ENCODE measurements at regions not wholly inside any gene's neighbourhood (a gene's known extent, or its start where the extent isn't known, plus 50 kb on each side); places are given as distances from the start of the nearest gene placed in this dataset.
"Not testable (repeated sequence)": the region's sequence is repeated elsewhere in the genome, so short reads cannot be mapped to it uniquely, and the experiment has no call there.

DNA sequence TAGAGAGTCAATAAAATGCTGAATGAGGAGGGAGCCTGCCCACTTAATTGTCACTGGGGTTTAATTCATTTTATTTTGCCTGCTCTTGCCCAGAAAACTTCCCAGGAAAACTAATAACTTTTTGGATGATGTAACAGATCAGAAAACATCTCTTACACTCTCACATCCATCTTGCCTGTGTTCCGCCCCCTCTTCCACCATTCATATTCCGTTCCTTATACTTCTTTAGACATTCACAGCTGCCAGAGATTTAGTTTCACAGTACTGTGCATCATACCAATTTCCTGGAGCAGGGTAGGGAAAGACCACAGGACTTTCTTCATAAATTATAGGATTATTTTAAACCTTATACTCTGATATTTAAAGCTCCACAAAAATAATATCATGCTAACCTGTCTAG lies 776.1 kb upstream of the SOX11 start:
- no peak for DNase-seq (ENCODE audit: low read depth)

DNA sequence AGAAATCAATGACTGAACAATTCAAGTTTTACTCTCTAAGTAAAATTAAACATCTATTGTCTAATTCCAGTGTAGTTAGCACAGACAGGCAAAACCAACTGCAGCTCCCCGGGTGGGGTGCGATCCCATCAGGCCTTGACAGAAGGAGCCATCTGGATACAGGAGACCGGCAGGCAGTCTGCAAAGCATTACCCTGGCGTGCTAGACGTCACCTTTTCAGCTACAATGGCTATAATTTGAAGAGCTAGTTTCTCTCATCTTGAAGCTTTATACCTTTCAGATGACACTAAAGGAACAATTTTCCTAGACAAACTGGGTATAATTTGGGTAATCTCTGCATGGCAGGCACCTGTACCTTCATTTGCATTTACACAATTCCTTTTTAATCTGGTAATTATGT lies 761.5 kb upstream of the SOX11 start:
- no peak for DNase-seq (ENCODE audit: low read depth)

DNA sequence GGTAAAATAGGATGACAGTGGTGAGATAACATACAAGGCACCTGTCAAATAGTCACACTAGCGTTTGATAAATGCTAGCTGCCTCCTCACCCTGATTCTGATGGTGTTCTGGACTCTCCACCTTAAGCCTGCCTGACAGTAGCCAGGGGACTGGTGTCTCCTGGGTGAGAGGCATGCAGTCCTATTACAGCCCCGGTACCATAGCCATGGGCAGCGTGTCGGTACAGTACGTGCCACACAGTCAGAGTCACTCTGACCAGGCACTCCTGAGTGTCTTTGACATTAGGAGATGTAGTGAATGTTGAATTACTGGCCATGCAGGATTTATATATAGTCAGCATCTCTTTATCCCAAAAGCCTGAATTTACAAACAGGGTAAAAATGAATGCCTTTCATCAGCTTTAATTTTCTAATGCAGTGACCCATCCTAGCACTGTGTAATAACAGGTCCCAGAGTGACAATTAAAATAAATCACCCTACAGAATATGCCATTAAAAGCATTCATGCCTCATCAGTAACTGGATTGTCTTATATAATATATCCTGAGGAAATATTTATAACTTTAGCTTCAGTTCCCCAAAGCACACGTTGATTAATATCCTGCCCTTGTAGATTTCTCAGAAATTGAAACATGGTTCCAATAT lies 760.3 kb upstream of the SOX11 start:
- no peak for DNase-seq (ENCODE audit: low read depth)

DNA sequence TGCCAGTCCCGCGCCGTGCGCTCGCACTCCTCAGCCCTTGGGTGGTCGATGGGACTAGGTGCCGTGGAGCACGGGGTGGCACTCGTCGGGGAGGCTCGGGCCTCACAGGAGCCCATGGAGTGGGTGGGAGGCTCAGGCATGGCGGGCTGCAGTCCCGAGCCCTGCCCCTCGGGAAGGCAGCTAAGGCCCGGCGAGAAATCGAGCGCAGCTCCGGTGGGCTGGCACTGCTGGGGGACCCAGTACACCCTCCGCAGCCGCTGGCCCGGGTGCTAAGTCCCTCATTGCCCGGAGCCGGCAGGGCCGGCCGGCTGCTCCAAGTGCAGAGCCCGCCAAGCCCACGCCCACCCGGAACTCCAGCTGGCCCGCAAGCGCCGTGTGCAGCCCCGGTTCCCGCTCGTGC lies 756.9 kb upstream of the SOX11 start:
- DNase-seq (ENCODE audit: low read depth): not testable (repeated sequence)

DNA sequence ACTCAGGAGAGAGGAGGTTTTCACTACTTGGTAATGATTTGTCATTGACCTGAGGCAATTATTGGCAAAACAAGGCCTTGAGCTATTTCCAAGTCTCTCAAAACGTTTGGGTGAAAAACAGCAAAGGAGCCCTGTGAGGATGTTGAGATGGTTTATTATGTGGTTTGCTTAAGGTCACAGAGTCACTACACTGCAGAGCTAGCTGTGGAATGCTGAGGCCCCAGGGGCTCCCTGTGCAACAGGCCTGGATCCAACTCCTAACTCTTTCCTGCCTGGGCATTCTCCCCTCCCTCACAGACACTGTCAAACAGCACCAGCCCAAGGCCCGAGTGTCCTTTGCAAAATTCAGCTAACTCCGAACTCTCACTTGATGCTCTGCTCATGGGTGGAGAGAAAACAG lies 754.6 kb upstream of the SOX11 start:
- DNase-seq (ENCODE audit: low read depth): no peak

DNA sequence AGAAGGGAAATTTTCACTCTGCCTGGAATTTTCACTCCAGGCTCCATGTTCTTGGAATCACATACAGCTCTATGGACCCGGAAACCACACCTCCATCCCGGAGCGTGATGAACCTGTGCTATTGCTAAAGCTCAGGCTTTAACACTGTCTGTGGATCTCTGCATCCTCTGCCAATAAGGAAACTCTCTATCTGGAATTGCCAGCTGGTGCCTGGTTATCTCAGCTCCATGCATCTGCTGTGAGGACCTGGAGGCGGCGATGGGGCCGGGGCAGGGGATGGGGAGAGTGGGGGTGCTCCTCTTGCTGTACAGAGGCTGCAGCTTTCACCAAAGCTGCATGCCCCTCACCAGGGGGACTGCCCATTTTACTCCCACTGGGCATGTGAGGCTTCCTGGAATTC lies 754.0 kb upstream of the SOX11 start:
- no peak for DNase-seq (ENCODE audit: low read depth)

DNA sequence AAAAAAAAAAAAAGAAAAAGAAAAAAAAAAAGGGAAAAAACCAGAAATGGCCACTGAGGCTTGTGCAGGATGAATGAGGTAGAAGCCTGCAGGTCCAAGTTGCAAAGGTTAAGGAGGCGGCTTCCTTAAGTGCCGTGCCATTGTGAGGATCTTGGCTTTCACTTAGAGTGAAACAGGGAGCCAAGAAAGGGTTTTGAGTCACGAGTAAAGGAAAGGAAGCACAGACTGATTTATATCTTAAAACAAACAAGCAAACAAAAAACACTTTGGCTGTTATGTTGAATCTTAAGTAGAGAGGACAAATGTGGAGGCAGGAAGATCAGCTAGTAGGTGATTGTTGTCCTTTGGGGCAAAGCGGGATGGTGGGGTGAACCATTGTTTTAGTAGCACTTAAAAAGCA lies 749.7 kb upstream of the SOX11 start:
- DNase-seq (ENCODE audit: low read depth): no peak

DNA sequence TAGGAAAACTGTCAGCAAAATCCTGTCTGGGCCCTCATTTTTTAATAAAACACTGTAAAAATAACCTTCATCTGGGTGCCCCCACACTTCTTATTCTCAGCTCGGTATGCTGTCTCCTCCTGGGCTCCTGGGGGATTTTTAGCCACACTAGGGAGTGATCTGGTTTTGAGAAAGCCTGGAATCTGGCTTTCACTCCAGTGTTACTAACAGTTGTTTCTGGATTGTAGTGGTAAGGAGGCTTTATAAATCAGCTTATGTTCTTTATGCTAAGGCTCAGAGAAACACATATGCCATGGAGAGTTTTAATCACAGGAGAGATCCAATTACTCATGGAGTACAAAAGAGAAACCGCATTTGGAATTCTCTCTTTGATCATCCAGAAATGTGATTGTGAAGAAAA lies 744.3 kb upstream of the SOX11 start:
- DNase-seq (ENCODE audit: low read depth): no peak

DNA sequence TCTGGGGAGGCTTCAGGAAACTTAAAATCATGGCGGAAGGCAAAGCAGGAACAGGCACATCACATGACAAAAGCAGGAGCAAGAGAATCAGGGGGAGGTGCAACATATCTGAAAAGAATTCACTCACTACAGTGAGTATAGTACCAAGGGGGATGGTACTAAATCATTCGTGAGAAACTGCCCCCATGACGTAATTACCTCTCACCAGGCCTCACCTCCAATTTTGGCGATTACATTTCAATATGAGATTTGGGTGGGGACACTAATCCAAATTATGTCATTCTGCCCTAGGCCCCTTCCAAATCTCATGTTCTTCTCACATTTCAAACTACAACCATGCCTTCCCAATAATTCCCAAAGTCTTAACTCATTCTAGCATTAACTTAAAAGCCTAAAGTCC lies 740.8 kb upstream of the SOX11 start:
- DNase-seq (ENCODE audit: low read depth): no peak

DNA sequence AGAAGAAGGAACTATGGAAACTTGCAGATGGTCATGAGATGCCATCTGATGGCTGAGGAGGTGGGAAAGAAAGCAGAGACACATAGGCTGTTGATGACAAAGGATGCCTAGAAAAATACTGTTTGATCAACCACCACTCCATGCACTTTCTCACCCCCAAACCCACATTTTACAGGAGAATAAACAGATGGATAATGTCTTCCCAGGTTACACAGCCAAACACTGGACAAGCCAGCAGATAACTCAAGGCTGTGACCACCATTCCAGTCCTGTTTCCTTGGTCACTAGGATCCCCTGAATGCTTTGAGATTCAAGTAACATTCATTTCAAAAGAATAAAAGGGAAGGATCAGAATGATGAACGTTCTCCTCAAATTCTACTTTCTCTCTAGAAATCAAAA lies 733.0 kb upstream of the SOX11 start:
- DNase-seq (ENCODE audit: low read depth): no peak

DNA sequence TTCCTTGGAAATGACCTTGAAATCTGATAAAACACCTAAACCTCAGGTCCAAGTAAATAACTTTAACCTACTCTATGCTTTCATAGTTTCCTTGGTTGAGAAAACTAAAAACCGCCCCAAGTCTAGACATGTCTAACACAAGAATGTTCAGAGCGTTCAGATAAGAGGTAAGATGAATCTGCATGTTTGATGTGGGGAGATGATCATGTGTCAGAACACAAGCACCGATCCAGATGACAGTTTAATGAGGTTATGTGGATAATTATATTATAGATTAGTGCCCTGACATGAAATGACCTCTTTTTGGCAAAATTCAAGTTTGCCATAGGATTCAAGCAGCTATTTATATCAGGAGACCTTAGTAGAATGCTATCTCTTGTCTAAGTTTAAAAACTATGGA lies 729.8 kb upstream of the SOX11 start:
- no peak for DNase-seq (ENCODE audit: low read depth)

DNA sequence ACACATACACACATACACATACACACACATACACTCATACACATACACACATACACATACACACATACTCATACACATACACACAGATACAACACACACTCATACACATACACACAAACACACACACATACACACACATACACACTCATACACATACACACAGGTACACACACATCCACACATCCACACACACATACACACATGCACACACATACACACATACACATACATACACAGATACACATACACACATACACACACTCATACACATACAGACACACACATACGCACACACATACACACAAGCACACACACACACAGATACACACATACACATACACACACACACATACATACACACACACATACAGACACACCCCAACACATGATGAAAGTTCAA lies 729.1 kb upstream of the SOX11 start:
- no peak for DNase-seq (ENCODE audit: low read depth)

DNA sequence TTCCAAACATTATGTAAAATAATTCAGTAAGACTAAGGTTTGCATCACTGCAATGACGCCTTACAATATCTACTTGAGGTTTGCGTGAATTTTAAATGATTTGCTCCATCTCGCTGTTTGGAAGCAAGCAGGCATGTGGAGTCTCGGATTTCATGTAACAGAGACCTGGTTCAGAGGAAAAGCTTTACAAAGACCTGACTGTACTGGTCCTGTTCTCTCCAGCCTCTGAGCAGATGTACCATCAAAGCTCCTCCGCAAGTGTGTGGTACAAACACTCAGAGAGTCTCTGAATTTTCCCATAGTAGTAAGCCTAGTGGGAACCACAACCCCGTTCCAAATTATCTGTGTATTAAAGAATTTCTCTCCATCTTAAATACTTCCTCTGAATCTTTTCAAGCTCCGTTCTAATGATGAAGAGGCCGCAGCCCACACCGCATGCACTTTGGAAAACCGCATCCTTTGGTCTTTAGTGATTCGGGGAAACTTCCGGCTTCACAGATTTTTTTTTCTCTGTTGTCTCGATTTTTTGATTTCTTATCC lies 728.1 kb upstream of the SOX11 start:
- no peak for DNase-seq (ENCODE audit: low read depth)

DNA sequence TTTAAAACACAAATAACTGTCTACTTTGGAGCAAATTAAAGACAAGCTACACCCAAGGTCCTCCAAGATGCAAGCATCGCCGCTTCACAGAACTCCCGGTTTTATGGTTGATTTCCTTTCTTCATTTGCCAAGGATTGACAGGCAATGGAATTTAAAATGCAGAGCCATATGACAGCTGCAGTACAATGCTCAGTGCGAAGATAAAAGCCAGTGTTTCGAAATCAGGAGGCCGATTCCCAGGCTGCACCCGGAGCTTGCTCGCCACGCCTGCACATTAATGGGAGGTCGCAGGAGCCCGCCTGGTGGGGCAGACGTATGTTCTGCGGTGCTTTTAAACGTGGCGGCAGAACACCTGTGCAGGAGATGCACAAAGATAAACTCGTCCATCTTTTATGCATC lies 727.6 kb upstream of the SOX11 start:
- DNase-seq (ENCODE audit: low read depth): no peak

DNA sequence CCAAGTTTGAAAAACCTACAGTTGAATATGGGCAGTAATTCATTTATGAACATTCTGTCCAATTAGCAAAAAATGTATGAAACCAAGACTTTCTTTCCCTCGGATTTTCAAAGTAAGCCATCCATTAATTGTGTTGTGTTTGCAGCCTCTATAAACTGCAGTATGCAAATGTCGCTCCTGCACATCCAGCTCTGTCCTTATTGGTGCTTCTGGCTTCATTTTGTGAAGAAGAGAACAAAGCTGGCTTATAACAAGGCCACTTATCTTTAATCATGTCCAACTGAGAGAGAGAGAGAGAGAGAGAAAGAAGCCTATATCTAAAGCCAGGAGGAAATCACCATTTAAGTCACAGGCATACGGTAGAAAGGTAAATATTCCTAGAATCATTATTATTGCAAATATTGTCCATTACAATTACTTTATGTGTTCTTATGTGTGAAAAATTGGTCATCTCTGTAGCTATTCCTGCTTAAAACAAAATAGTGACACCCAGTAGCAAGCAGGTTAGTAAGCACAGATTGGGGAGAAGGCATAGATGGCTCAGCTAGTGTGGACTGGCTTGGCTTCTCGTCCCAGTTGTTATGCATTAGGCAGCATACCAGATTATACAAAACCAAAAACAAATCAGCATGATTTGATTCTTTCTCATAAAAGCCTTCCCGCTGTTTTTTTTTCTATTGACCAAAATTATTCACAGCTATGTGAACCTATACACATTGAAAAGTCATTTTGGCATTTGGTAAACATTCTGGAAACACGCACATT lies 726.4 kb upstream of the SOX11 start:
- DNase-seq (ENCODE audit: low read depth): no peak

DNA sequence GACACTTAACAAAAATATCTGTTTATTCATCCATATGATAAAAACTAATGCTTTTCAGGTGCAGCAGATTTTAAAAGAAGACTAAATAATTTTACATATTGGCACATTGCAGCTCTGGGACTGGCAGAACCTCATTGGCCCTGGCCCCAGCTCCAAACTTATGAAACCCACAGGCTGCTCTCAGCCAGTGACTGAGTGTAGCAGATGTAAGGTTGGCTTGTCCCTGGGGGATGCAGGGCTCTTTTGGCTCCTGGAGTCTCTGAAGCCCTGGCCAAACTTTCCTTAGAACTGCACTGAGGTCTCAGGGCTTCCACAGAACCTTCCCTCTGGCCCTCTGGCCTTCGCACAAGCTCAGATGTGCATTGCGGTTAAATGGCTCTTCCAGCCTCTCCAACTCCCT lies 725.0 kb upstream of the SOX11 start:
- no peak for DNase-seq (ENCODE audit: low read depth)

DNA sequence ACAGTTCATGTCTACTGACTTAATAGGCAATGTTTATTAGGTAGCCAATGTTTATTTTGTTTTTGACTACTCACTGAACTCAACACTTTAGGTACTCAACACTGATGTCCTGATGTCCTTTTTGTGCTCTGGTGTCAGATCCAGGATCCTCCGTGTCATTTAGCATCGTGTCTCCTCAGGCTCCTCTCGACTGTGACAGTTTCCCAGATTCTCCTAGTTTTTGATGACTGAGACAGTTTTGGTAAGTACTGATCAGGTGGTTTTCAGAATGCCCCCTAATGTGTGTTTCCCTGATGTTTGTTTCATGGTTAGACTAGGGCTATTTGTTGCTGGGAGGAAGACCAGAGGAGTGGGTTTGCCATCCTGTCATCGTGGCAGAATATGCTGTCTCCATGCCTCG lies 719.7 kb upstream of the SOX11 start:
- no peak for DNase-seq (ENCODE audit: low read depth)

DNA sequence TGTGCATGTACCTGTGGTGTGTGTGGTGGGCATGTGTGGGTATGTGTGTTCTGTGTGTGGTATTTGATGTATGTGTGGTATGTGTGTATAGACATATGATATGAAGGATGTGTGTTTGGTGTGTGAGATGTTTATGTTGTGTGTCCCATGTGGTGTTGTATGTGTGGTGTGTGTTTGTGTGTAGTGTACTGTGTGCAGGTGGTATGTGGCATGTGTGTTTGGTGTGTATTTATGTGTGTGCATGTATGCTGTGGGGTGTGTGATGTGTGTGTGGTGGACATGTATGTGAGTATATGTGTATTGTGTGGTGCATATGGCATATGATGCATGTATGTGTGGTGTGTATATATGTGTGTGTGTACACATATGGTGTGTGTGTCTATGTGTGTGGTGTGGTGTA lies 718.8 kb upstream of the SOX11 start:
- DNase-seq (ENCODE audit: low read depth): no peak

DNA sequence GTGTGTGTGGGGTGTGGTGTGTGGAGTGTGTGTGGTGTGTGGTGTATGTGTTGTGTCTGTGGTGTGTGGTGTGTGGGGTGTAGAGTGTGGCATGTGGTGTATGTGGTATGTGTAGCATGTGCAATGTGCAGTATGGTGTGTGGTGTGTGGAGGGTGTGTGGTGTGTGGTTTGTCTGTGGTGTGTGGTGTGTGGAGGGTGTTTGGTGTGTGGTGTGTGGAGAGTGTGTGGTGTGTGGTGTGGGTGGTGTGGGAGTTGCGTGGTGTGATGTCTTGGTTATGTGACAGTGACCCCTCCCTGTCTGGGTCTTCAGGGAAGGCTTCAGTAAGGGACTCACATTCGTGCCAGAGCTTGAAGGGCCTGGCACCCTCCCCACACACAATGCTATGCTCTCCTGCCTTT lies 718.2 kb upstream of the SOX11 start:
- DNase-seq (ENCODE audit: low read depth): no peak

DNA sequence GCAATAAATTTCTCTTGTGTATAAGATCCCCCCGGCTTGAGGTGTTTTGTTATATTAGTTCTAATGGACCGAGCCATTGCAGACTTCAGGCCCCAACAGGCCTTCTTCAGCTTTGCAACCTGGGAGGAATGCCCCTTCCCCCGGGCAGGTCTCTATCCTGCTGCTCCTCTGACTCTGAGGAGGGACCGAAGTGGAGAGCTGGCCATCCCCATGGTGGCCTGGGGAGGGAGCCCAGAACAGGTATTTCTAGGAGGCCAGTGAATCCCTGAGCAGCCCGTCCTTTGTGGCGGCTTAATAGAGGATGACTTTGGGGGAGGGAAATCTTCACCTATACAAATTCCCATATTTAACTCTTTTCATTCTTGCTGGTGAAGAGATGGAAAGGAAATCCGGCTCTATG lies 715.8 kb upstream of the SOX11 start:
- DNase-seq (ENCODE audit: low read depth): no peak

DNA sequence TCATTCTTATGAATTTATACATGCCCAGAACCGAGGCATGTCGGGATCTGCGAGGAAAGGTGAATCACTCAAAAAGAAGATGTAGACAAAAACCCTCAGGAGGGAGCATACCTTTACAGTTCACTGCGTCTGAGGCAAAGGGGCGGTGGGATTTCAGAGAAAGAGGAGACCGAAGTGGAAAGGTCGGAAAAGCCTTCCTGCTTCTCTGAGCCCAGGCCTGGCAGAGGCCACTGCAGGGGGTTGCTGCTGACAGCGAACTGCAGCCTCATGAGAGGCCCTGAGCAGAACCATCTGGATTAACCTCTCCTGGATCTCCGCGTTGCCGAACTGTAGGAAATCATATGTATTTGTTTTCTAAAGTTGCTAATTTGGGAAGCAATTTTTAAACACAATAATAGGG lies 713.1 kb upstream of the SOX11 start:
- DNase-seq (ENCODE audit: low read depth): no peak

DNA sequence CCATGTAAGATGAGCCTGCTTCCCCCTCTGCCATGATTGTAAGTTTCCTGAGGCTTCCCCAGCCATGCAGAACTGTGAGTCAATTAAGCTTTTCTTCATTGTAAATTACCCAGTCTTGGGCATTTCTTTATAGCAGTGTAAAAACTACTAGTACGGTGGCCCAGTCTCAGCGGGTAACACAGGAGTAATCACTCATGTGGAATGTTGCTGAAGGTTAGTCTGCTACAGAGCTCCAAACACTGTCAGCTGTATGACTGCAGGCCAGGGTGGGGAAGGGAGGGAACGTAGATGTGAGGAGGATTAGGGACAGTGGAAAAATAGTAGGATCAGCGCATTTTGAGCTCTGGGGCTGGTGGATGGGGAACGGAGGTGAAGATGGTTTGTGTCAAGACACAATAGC lies 711.2 kb upstream of the SOX11 start:
- no peak for DNase-seq (ENCODE audit: low read depth)

DNA sequence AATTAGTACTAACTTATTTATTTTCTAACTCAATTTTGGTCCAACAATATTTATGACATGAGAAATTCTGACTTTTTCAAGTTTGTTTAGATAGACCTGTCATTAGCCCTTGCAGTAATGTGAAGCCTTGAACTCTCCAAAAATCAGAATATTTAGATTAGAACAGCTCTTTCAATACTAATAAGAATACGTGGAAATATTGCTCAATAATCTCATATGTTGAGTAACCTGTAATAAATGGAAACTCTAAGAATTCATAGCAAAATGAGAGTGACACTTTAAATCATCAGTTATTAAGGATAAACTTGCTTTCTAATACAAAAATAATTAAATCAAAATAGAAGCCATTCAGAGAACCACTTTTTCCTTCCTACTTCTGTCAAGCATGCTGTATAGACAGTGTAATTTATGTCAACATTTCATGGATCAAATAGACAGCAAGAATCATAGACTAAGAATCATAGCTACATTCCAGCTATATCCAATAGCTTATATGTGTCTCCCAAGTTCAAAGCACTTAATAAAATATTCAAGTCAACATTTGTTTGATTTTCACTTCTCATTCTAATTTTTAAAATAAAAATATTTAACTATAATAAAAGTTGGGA lies 710.3 kb upstream of the SOX11 start:
- no peak for DNase-seq (ENCODE audit: low read depth)
